Testis (tissue), 2 donors: ENCODE measurements at regions not wholly inside any gene's neighbourhood (a gene's known extent, or its start where the extent isn't known, plus 50 kb on each side); places are given as distances from the start of the nearest gene placed in this dataset.

Experiments
- DNase-seq: peaks from one replicate; pipeline ENCODE4 v3.0.0-alpha.2; 2019
- H3K27ac ChIP-seq, 2 donors: fragments of 200-600 bp; sonication (generic); one replicate each; pipeline ENCODE4 v1.5.1; 2019
- H3K27me3 ChIP-seq: fragments of 200-600 bp; sonication (generic); one replicate; pipeline ENCODE4 v1.5.1; 2019
- H3K36me3 ChIP-seq: fragments of 200-600 bp; sonication (generic); one replicate; pipeline ENCODE4 v1.5.1; 2017; ENCODE audit warnings: low read depth; ENCODE audit errors: missing control alignments
- H3K4me1 ChIP-seq: fragments of 200-600 bp; sonication (generic); one replicate; pipeline ENCODE4 v1.5.1; 2019
- H3K4me3 ChIP-seq, 2 donors: fragments of 200-600 bp; sonication (generic); one replicate each; pipeline ENCODE4 v1.5.1; 2017 to 2019
- H3K9me3 ChIP-seq: fragments of 200-600 bp; sonication (generic); one replicate; pipeline ENCODE4 v1.5.1; 2017
- CTCF ChIP-seq, 3 experiments: fragments of 450-650 bp in 2 of 3; fragments of 200-600 bp in 1 of 3; sonication (generic) in 1 of 3; IDR thresholded peaks; one replicate each; pipeline ENCODE4 v1.5.1; 2016 to 2019; ENCODE audit warnings: antibody characterized with exemption in 3 of 3, mild to moderate bottlenecking in 2 of 3, moderate library complexity in 1 of 3
- POLR2A ChIP-seq: fragments of 450-650 bp; IDR thresholded peaks from one replicate; pipeline ENCODE4 v1.6.1; 2017; ENCODE audit warnings: antibody characterized with exemption, mild to moderate bottlenecking, moderate library complexity
- WGBS, 2 donors: methylation state at CpG; one replicate each; pipeline ENCODE4 v1.1.5; 2018; 5-methylcytosine and 5-hydroxymethylcytosine counted together
- intact Hi-C: fragments of 100-400 bp; cut with DNase I; formaldehyde crosslinking; loops from one replicate; pipeline ENCODE4 v1.15.1; 2023; ENCODE audit warnings: low total_unique reads

GRCh38 chr1:30201015-30201414, 522.4 kb downstream of the MATN1 start:
- intact Hi-C loops = no loop called here
- 71 to 77% methylated on average over 1 of the region's 1 CpG for WGBS, 2 donors
- Histone ChIP-seq H3K4me3 (no peak overlapping the region), H3K9me3 (no peaks in the 10 kb centered on the region), H3K36me3 (no peaks in the 10 kb centered on the region), H3K4me1 (no peaks in the 10 kb centered on the region), H3K27ac (no peak overlapping the region), H3K27me3 (no peaks in the 10 kb centered on the region)
- DNase-seq = no peak
- no peak for TF ChIP-seq POLR2A
- TF ChIP-seq CTCF (IDR thresholded peaks at IDR 0.05) = no peak

DNA sequence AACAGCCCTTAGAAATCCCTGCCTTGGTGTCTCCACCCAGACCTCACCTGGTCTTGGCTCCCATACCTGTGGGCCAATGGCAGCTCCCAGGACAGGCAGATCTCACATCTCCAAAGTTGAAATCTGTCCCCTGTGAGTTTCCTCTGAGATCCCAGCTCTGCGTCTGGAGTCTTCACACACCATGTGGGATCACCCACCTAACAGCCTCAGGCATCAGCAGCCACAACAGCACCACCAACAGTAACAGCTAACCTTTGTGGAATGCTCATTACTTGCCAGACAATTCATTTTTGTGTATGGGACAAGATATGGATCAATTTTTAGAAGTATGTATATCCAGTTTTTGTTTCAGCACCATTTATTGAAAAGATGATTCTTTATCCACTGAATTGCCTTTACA, 523.2 kb downstream of the MATN1 start:
- no peaks in the 10 kb centered on the region for H3K9me3 ChIP-seq
- no peaks in the 10 kb centered on the region for H3K36me3 ChIP-seq
- H3K4me3 ChIP-seq = no peak overlapping the region
- no peak for DNase-seq
- intact Hi-C loops = no loop called here
- no peak for TF ChIP-seq CTCF (IDR thresholded peaks at IDR 0.05)
- TF ChIP-seq POLR2A = no peak
- H3K27ac ChIP-seq = no peak overlapping the region
- no peaks in the 10 kb centered on the region for H3K27me3 ChIP-seq
- WGBS, 2 donors = 90 to 92% methylated on average over 1 of the region's 1 CpG
- no peaks in the 10 kb centered on the region for H3K4me1 ChIP-seq

DNA sequence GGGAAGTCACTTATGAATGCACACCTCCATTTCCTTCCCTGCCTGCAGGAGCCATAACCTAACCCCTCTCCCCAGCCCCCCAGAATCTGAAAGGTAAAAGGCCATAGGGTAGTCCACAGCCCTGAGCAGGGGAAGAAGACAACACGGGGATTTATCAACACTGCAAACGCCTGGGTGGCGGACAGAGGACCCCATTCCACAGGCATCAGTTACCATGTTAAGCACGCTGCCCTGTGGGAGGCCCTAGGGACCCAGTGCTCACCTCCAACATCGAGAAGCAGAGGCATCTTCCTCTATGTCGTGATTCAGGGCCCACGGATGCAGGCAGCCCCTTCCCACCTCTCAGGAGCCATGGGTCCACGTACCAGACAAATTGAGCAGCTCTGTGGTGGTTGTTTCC, 523.8 kb downstream of the MATN1 start:
- TF ChIP-seq CTCF (IDR thresholded peaks at IDR 0.05) (no peak), POLR2A (no peak)
- WGBS, 2 donors = 79 to 80% methylated on average over 5 to 8 of the region's 8 CpGs
- Histone ChIP-seq H3K4me1 (no peaks in the 10 kb centered on the region), H3K36me3 (no peaks in the 10 kb centered on the region), H3K4me3 (no peak overlapping the region), H3K27ac (no peak overlapping the region), H3K9me3 (no peaks in the 10 kb centered on the region), H3K27me3 (no peaks in the 10 kb centered on the region)
- intact Hi-C loops = no loop called here
- no peak for DNase-seq

DNA sequence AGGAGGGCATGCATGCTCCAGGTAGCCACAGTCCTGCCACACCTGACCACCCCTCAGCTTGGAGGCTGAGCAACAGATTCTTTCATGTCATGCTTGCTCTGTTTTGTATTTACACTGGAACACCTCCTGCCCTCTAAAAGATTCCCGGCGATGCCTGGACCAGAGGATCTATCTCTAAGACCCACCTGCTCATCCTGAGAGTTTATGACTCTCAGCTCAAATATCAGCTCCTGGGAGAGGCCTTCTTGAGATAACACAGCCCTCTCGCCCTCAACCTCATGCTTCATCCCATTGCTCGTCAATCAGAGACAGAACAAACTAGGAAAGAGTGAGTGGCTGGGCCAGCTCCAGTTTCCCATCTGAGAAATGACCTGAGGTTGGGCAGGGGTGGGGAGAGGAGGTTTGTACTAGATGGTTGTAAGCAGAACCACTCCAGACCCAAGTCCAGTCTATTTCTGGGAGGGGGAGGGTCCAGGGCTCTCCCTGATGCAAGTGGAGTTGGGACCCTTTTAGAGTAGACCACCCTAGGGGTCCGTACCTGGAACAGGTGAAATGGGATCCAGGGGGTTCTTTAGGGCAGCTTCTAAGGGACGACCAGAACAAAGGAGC, 524.5 kb downstream of the MATN1 start:
- 64 to 78% methylated on average over 6 of the region's 6 CpGs for WGBS, 2 donors
- no peaks in the 10 kb centered on the region for H3K9me3 ChIP-seq
- intact Hi-C loops = no loop called here
- TF ChIP-seq CTCF (IDR thresholded peaks at IDR 0.05) (no peak), POLR2A (no peak)
- H3K27me3 ChIP-seq = no peaks in the 10 kb centered on the region
- no peak overlapping the region for H3K27ac ChIP-seq
- no peaks in the 10 kb centered on the region for H3K36me3 ChIP-seq
- no peak for DNase-seq
- H3K4me3 ChIP-seq = no peak overlapping the region
- no peaks in the 10 kb centered on the region for H3K4me1 ChIP-seq

- WGBS, 2 donors = 86 to 91% methylated on average over 2 of the region's 2 CpGs
- DNase-seq = no peak
- TF ChIP-seq CTCF (IDR thresholded peaks at IDR 0.05) (no peak), POLR2A (no peak)
- Histone ChIP-seq H3K4me1 (no peaks in the 10 kb centered on the region), H3K9me3 (no peaks in the 10 kb centered on the region), H3K27me3 (no peaks in the 10 kb centered on the region), H3K4me3 (no peak overlapping the region), H3K36me3 (no peaks in the 10 kb centered on the region), H3K27ac (no peak overlapping the region)
- intact Hi-C loops = no loop called here
Observed at GRCh38 chr1:30198451-30198760, 525.0 kb downstream of the MATN1 start.
